Stimulated activated CD8-positive, alpha-beta memory T cell treated with anti-CD3 and anti-CD28 coated beads, Interleukin-4, amount 100 ng/mL, for 24 hours (primary cell): ENCODE measurements at regions not wholly inside any gene's neighbourhood (a gene's known extent, or its start where the extent isn't known, plus 50 kb on each side); places are given as distances from the start of the nearest gene placed in this dataset.

Source experiments
- DNase-seq: peaks from one replicate; pipeline ENCODE4 v3.0.0-alpha.2; 2020; ENCODE audit warnings: low read depth

DNA sequence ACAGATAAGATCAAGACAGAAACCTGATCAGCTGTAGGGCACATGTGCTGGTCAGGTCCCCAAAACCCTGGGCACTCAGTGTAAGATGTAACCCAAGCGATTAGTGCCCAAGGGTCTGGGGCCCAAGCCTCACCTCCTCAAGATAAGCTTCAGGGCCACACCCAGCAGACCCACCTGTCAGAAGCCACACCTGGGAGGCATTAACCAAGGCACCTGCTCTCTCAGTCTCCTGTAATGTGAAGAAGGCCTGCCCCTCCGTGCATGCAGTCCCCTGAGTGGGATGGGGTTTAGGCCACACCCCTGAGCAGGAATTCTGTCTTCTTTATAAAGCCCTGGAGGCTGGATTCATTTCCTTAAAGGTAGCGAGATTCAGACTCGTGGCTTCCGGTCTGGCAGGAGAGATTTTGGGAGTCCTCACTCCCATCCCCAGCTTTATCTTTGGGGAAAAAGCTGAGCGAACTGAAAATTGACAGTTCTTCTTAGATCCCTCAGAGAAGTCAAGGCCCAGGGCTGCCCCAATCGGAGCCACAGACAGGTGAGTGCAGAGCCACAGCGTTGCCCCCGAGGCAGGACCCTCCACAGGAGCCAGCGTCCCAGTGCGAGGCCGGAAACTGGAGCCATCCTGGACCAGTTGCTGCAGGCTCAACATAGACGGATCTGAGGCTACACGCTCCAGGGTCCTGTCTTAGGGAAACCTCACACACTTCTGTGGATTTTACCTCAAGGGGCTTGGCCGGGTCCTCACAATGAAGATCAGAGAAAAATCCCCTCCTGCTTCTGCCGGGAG is 357.6 kb upstream of the IRX4 start:
- no peak for DNase-seq

DNA sequence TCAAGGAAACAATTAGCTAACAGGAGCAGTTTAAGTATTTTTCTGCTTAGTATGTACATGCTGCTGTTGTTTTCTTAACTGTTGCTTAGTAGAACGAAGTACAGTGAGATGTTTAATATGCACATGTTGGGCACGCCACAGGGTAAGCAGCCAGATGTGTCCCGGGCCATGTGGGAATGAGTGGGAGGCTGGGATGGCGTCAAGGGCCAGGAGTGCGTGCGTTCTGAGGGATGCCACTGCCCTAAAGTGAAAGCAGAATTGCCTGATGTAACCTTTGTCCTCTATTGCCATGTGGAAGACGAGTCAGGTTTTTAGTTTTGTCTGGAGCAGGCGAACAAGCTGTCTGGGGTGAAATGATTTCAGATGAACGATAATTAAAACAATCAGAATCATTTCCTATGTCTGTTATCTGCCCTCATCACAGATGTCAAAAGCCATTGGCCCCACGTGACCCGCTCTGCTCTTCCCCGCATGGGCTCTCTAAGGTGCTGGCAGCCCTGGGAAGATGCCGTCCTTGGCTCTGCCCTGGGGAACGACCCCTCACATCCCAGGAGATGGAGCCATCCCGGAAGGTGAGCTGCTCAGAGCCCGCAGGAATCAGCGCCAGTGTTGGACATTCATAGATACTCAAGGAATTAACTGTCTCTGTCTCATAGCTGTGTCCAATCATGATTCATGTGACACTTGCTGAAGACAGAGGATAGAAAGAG is 356.6 kb upstream of the IRX4 start:
- no peak for DNase-seq

DNA sequence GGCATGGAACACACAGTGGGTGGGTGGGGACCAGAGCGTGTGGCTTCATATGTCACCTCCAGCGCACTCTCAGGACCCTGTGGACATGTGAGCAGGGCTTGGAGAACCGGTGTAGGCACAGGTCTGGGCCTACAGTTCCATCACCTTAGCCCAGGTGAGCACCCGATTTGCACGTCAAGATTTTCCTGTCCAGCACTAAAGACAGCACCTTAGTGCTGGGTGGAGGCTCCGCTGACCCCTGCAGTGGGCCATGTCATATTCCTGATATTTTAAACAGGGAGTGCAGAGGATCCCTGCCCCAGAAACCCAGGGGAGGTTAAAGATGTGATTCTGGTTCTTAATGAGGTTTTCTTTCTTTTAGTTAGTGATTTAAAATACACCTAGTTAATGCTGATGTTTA is 356.0 kb upstream of the IRX4 start:
- no peak for DNase-seq

DNA sequence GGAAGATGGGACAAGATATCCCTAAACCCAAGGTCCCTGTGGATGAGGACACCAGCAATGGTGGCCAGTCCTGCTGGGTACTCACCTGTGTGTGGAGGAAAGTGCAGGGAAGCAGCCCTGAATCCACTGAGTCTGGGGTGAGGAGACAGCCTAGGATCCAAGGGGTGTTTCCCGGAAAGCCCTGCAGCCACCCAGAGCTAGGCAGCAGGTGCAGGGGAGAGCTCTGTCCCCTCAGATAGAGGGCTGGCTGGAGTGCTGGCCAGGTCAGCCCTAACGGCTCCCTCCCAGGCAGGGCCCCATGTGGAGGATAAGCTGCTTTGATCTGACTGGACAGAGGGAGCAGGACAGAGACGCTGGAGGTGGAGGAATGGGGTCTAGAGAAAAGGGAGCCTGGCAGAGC is 344.7 kb upstream of the IRX4 start:
- DNase-seq, result no peak

DNA sequence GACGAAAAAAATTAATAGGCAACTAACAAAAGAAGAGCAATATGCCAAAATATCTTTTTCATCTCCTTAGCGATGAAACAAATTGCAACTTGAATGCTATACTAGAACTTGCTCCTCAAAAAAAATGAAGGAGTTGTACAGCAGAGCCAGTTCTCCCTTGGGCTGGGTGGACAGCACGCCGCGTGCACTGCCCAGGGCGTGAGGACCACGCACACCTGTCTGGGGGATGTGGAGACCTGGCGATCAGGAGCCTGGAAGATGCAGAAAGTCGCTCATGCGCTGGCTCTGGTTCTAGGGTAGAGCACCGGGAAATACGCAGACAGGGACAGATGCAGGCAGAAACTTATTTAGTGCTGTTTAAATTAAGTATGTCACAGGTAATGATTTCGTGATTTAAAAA is 342.0 kb upstream of the IRX4 start:
- DNase-seq, result no peak

DNA sequence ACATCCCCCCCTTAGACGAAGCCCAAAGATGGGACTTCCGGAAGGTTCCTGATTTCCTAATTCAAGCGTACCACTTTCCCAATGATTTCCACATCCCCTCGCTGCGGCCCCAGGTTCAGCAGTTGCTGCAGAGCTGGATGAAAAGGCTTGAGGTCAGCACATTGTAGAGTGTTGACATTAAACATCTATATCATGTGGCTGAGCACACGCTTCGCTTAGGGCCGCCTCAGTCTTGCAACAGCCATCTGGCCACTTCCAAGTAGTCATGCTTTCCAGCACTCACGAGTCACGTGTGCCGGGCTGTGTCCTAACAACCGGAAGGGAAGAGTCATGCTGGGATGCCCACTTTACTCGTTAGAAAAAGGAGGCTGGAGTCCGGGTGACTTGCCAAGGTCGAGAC is 340.6 kb upstream of the IRX4 start:
- no peak for DNase-seq

DNA sequence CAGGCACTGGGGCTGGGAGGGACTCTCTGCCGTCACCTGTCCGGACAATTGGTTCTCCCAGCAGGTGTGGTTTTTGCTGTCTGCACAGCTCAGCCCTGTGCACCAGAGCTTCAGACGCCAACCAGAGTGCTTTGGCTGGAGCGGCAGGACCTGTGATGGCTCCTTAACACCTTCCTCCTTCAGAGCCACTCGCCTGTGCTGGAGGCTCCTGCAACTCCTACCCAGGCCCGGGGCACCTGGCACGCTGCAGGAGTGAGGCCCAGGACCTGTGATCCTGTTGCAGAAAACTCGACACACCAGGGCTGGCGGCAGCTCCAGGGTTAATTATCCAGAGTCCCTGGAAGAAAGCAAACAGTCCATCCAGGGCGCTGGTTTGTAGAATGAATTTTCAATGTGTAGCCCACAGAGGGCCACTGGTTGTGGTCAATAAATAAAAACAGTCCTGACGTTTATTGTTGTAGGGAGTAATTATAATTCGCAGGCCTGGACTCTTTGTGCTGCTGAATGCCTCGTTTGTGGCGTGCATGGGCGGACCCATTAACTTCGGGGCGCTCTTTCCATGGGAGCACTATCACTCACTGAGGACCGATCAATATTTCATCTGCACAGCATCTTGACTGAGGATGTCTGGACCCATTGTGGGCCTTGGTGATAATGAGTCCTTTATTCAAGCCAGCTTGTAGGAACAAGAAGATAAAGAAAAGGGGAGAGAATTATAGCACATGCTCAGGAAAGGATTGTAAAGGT is 339.7 kb upstream of the IRX4 start:
- no peak for DNase-seq

DNA sequence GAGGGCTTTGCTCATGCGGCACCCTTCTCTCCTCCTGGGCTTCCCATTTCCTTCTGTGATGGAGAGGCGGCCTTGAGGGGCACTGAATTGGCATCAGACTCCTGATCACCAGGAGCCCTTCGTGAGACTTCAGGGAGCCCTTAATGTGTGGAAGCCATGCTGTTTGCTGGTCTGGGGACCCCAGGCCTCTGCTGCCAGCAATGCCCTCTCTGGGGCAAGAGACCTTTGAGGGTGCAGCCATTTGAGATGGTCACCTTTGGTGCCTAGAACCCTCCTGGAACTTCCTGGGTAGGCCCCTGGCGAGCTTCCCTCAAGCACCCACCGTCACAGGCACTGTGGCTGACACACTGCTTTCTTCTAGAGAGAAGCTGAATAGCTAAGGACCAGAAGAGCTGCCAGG is 338.7 kb upstream of the IRX4 start:
- no peak for DNase-seq

DNA sequence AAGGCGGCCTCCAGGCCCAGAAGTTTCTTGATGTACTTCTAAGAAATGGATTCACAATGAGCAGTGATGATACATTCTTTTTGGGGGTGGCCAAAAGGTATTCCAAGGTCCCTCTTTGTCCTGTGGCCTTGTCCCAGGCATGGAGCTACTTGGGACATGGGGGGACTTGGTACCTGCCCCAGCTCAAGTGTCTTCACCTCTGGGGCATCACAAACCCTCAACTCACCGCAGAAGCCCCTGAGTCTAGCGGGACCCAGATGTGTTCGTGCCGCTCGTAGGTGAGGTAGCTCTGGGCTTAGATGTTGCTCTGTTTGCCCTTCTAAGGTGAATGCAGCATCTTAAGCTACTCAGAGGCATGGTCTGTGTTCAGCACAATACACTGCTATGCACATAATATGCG is 338.0 kb upstream of the IRX4 start:
- no peak for DNase-seq

DNA sequence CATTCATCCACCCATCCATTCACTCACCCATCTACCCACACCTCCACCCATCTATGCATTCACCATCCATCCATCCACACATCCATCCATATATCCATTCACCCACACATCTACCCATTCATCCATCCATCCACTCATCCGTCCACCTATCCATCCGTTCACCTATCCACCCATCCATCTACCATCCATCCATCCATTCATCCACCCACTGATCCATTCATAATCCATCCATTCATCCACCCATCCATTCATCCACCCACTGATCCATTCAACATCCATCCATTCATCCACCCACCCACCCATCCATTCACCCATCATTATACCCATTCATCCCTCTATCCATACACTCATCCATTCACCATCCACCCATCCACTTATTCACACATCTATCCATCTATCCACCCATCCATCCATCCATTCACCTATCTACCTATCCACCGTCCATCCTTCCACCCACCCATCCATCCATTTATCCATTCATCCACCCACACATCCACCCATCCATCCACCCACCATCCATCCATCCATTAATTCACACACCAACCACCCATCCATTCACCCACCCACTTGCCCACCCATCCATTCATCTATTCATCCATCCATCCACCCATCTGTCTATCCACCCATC is 336.5 kb upstream of the IRX4 start:
- DNase-seq, result no peak

DNA sequence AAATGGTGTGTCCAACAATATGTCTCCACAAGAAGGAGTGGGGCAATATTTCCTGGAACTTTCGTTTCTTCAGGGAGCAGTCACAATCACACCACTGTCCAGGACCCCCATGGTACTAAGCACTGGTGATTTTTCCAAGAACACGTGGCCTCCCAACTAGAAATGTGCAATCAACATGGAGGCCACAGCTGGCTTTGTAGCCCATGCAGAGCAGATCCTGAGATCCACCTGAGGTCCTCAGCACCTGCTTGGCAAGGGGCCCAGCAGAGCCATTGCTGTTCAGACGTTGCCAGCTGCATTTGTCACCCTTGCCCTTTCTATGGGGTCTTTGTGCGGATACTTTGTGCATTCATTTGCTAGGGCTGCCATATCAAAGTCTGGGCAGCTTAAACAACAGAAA is 334.5 kb upstream of the IRX4 start:
- DNase-seq, result no peak

DNA sequence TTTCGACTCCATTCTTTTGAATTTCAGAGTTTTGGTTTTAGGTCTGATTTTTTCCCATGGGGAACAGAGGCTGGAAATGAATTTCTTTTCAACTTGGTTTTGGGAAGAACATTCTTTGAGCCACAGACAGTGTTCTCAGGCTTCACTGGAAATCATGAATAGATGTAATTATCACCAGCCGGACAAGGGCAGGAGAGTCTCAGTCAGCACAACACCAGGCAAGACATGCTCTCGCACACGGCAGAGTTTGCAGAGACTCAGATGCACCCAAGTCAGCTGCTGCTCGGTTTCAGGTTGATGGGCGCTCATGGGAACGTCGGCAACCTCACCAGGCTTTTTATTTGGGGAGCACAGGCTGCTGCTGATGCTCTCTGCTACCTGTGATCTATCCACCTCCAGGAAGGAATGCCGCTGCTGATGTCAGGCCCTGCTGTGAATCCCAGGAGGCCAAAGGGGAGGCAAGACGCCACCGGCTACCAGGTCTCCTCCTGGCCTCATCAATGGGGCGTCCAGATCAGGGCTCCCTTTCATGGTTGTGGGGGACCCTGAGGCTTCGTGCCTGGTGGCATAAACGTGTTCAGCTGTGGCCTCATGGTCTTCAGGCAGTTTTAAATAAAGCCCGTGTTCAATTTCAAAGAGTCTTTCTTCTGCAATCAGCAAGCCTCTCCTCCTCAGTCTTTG is 332.3 kb upstream of the IRX4 start:
- no peak for DNase-seq

DNA sequence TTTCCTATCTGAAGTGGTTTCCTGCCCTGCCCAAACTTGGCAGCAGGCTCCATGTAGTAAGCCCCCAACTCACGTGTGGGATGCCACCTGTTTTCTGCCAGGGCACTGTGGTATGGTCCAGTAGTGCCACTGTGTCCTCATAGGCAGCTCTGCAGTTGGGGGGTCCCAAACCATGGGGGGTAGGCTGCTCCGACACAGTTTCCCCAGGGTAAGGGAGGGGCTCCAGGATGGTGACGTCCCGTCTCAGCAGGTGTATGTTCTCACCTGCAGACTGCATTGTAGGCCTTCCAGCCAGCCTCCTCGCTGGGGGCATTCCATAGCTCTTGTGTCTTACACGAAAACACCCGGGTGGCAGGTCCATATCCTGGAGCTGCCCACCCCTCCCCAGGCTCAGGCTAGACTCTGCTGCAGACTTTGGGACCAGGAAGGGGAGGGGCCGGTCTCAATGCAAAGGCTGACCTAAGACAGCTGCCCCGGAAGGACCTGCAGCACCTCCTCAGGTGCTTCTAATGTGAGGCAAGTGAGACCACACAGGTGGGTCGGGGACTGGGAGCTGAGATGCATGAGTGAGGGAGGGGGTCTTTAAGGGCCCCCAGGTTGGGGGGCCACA is 330.5 kb upstream of the IRX4 start:
- DNase-seq, result no peak

DNA sequence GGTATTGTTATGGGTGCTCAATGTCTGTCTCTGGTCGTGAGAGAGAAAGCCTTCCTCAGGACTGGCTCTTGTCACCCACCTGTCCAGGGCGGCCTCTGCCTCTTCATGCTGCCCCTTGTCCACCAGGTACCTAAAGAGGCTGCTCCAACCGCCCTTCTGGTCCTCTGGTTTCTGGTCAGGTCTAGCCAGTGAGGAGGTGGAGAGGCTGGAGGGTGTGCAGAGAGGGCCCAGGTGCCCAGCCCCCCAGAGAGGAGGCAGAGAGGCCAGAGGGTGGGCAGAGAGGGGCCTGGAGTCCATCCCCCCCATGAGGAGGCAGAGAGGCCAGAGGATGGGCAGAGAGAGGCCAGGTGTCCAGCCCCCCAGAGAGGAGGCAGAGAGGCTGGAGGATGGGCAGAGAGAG is 329.8 kb upstream of the IRX4 start:
- DNase-seq, result no peak

DNA sequence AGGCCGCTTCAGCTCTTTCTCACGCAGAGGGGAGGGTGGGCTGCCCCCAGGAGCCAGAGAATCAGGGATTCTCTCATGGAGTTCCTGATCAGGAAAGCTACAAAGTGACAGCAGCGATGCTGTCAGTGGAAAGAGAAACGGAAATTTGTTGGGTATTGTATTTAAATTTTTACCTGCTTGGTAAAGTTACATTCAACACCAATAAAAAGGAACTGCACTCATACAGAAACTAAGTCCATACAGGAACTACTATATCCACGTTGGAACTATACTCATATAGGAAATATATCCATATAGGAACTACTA is 325.5 kb upstream of the IRX4 start:
- DNase-seq, result no peak

DNA sequence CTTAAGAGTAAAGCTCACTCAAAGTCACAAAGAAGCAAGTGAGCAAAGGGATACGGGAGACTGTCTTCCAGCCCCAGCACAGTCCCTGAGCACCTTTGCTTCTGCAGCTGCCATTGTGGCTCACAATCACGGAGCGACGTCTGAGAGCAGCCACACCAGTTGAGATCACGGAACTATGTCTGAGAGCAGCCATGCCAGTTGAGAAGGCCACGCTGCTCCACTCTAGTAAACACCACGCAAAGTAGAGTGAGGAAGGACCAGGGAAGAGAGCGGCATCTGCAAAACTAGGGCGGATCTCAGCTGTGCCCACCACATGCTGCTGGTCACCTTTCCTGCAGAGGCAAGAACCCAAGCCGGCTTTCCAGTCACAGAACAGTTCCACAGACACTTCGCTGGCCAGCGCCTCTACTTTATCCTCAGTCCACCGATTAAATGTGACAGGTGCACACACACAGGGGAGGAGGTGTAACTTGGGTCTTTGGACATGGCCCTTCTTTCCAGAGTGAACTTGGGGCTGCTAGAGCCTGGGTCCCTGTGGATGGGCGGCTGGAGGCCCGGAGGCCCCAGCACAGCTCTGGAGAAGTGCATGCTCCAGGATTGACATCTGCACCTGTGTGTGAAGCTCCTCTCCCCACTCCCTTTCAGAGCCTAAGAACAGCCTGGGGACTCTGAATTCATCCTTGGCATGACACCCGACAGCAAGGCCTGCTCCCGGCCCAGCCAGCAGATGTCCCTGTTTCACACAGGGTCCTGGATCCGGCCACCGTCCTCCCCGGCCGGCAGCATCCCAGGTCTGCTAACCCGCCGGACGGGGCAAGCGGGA is 324.9 kb upstream of the IRX4 start:
- DNase-seq, result no peak

DNA sequence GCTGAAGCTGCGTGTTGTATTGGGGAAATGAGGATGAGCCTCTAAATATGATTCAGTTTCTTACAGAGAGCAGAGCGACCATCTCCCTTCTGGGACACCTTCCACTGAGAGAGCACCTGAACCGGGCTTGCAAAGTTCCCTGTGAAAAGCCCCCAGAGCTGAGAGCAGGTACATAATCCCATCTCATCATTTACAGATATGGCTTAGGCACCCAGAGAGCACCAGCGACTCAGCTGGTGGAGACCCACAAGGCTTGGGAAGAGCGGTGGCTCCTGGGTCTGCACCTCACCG is 324.3 kb upstream of the IRX4 start:
- no peak for DNase-seq

DNA sequence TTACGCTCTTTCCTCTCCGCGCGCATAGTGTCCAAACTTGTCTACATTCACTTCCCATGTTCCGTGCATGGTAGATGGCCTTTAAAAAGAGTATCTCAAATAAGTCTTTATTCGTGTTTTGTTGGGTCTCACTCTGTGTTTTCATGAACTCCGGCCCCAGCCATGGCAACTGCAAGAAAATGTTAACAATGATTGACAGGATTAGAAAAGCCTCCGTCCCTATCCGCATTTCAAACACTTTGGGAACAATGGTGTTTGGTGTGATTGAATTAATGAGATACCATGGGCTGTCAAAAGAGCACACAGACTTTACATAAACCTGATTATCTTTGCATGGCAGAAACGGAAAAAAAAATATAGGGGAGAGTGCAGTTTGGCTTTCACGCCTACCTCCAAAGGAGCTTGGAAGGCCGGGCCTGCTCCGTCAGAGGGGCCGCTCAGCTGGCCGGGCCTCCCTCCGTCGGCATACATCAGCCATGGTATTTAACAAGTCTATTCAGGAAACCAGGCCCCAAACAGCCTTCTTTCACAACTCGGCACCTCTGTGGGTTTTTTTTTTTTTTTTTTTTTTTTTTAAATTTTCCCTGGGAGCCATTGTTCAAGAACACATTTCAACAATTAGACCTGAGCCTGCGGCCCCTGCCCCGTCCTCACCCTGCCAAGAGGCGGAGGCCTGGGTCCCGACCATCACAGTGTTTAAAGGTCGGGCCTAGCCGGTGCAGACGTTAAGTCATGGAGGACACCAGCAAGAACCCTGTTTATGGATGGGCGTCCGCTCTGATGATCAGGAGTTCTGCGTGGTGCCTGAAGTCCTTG is 323.8 kb upstream of the IRX4 start:
- DNase-seq, result no peak

DNA sequence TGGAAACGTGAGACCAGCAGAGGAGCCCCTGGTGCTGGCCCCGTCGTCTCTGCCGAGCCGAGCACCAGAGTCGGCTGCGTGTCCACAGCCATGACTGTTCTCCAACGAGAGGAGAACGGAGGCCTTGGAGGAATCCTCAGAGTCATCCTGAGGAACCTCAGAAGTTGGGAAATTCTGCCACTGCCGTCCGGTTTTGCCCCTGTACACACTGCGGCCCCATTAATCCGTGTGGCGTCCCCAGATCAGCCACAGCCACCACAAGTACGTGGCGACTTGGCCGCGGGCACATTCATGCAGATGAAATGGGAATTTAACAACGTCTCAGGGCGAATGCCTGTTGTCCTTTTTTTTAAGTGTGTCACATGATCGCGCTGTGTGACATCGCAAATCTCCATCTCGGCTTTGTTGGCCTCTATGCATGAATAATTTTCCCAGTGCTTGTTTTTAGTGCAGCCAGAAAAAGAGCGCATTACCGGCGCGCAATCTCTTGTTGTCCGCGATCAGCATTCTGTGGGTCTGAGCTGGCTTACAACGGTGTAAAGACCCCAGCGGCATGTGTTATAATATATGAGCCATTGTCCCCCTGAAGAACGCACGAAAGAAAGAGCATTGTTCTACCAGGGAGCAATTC is 323.0 kb upstream of the IRX4 start:
- DNase-seq, result no peak

DNA sequence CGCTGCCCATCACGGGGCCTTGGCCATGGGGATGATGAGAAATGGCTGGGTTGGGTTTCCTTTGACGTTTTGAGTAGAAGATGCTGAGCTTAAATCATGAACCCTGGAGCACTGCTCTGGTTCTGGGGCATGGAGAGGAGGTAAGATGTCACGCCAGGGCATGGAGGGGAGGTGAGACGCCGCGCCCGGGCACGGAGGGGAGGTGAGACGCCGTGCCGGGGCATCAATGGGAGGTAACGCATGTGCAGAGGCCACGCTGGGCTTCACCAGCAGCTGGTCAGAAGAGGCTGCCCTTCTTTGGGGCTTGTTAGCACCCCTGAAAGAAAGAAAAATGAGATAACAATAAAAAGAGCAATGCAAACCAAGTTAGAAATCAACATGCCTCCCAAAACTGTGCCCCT is 322.5 kb upstream of the IRX4 start:
- DNase-seq, result no peak
